Mammary epithelial cell (primary cell): ENCODE measurements at regions not wholly inside any gene's neighbourhood (a gene's known extent, or its start where the extent isn't known, plus 50 kb on each side); places are given as distances from the start of the nearest gene placed in this dataset.

Source experiments
- CTCF ChIP-seq, 2 donors: IDR thresholded peaks in 1 of 2; conservative IDR thresholded peaks in 1 of 2; 2 replicates each; pipeline ENCODE4 v1.5.1; 2011 to 2012; ENCODE audit warnings: inconsistent platforms in 2 of 2, low read length in 2 of 2, mild to moderate bottlenecking in 2 of 2, control low read depth in 1 of 2, low read depth in 1 of 2; ENCODE audit not compliant: insufficient read depth in 1 of 2; ENCODE audit errors: extremely low read depth in 1 of 2
- EZH2 ChIP-seq: IDR thresholded peaks from 2 replicates; pipeline ENCODE4 v1.6.1; 2012; ENCODE audit warnings: low read length, inconsistent platforms, borderline replicate concordance

DNA sequence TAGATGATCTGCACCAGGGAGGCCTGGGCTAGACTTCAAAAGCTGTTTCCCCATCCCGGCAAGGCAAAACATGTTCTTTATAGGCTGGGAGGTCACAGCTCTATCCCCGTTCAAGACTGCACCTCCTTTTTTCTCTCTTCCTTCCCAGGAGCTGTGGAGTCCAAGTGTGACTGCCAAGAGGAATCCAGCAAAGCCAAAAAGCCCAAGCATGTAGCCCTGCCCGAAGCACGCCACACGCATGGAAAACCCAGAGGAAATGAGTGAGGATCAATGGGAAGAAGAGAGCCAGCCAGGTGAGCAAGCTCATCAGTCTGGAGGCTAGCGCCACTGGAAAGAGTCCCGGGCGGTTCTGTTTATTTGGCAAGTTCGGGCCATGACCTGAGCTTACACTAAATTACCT, 240.4 kb downstream of the PRL start:
- TF ChIP-seq CTCF (conservative IDR thresholded peaks at IDR 0.05 in 1 of 2, IDR thresholded peaks at IDR 0.05 in 1 of 2; ENCODE audit: extremely low read depth in 1 of 2, insufficient read depth in 1 of 2, low read depth in 1 of 2, low read length in 2 of 2) (no peak), EZH2 (no peak)
